ENCODE measurements at regions not wholly inside any gene's neighbourhood (a gene's known extent, or its start where the extent isn't known, plus 50 kb on each side); places are given as distances from the start of the nearest gene placed in this dataset.
"Not testable (repeated sequence)": the region's sequence is repeated elsewhere in the genome, so short reads cannot be mapped to it uniquely, and the experiment has no call there.

GRCh38 chr20:53645582-53645897 lies 51.9 kb upstream of the ZNF217 start:
- no peak for DNase-seq (ENCODE audit: low spot score)

DNA sequence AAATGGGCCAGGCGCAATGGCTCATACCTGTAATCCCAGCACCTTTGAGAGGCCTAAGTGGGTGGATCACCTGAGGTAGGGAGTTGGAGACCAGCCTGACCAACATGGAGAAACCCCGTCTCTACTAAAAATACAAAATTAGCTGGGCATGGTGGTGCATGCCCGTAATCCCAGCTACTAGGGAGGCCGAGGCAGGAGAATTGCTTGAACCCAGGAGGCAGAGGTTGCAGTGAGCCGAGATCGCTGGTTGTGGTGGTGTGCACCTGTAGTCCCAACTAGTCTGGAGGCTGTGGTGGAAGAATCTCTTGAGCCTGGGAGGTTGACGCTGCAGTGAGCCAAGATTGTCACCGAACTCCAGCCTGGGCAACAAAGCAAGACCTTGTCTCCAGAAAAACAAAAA lies 50.5 kb upstream of the ZNF217 start:
- DNase-seq (ENCODE audit: low spot score), result not testable (repeated sequence)

Measured in D341Med (cell line).